ENCODE measurements at regions not wholly inside any gene's neighbourhood (a gene's known extent, or its start where the extent isn't known, plus 50 kb on each side); places are given as distances from the start of the nearest gene placed in this dataset.

GRCh38 chr6:140058863-140059262, 684.4 kb upstream of the CITED2 start:
- Histone ChIP-seq H3K9me3 (ENCODE audit: control insufficient read depth, low read length) (no peaks in the 10 kb centered on the region), H3K36me3 (ENCODE audit: control insufficient read depth in 1 of 2, insufficient read depth in 2 of 2, low read length in 1 of 2) (no peaks in the 10 kb centered on the region), H3K4me1 (ENCODE audit: control insufficient read depth in 1 of 2, insufficient read depth in 2 of 2, low read length in 2 of 2) (peaks cover 2 to 4% of the 10 kb centered on the region in 2 donors), H3K27me3 (ENCODE audit: control insufficient read depth in 1 of 2, insufficient read depth in 2 of 2, low read length in 1 of 2) (no peaks in the 10 kb centered on the region), H3K4me3 (ENCODE audit: low read length in 2 of 2) (no peak overlapping the region), H3K27ac (ENCODE audit: low read depth in 1 of 2, low read length in 2 of 2) (no peak overlapping the region)
- ATAC-seq (ENCODE audit: low FRiP score) (no peak), DNase-seq (no peak)
- intact Hi-C loops (cut with DNase I), result no loop called here
- WGBS, 2 donors, result 93 to 94% methylated on average over 2 of the region's 2 CpGs

- peaks cover 3% of the 10 kb centered on the region in 2 donors for H3K4me1 ChIP-seq (ENCODE audit: control insufficient read depth in 1 of 2, insufficient read depth in 2 of 2, low read length in 2 of 2)
- intact Hi-C loops (cut with DNase I), result no loop called here
- no peaks in the 10 kb centered on the region for H3K27me3 ChIP-seq (ENCODE audit: control insufficient read depth in 1 of 2, insufficient read depth in 2 of 2, low read length in 1 of 2)
- no peak for DNase-seq
- H3K4me3 ChIP-seq (ENCODE audit: low read length in 2 of 2), result no peak overlapping the region
- no peak overlapping the region for H3K27ac ChIP-seq (ENCODE audit: low read depth in 1 of 2, low read length in 2 of 2)
- no peak for ATAC-seq (ENCODE audit: low FRiP score)
- H3K9me3 ChIP-seq (ENCODE audit: control insufficient read depth, low read length), result no peaks in the 10 kb centered on the region
- H3K36me3 ChIP-seq (ENCODE audit: control insufficient read depth in 1 of 2, insufficient read depth in 2 of 2, low read length in 1 of 2), result no peaks in the 10 kb centered on the region
- WGBS, 2 donors, result 82 to 88% methylated on average over 6 of the region's 6 CpGs
Observed at GRCh38 chr6:140052736-140053729, 678.6 kb upstream of the CITED2 start.

- DNase-seq, result no peak
- 85 to 87% methylated on average over 7 of the region's 7 CpGs for WGBS, 2 donors
Observed at GRCh38 chr6:140051521-140052512, 677.4 kb upstream of the CITED2 start.

GRCh38 chr6:140050101-140050995, 675.9 kb upstream of the CITED2 start:
- intact Hi-C loops (cut with DNase I), result no loop called here
- no peak overlapping the region for H3K27ac ChIP-seq (ENCODE audit: low read depth in 1 of 2, low read length in 2 of 2)
- ATAC-seq (ENCODE audit: low FRiP score) (no peak), DNase-seq (no peak)
- H3K27me3 ChIP-seq (ENCODE audit: control insufficient read depth in 1 of 2, insufficient read depth in 2 of 2, low read length in 1 of 2), result no peaks in the 10 kb centered on the region
- no peaks in the 10 kb centered on the region for H3K9me3 ChIP-seq (ENCODE audit: control insufficient read depth, low read length)
- peaks cover 3% of the 10 kb centered on the region in 2 donors for H3K4me1 ChIP-seq (ENCODE audit: control insufficient read depth in 1 of 2, insufficient read depth in 2 of 2, low read length in 2 of 2)
- 77 to 86% methylated on average over 15 of the region's 15 CpGs for WGBS, 2 donors
- no peaks in the 10 kb centered on the region for H3K36me3 ChIP-seq (ENCODE audit: control insufficient read depth in 1 of 2, insufficient read depth in 2 of 2, low read length in 1 of 2)
- no peak overlapping the region for H3K4me3 ChIP-seq (ENCODE audit: low read length in 2 of 2)

More at GRCh38 chr6:140051521-140052512, 677.4 kb upstream of the CITED2 start:
- Histone ChIP-seq H3K4me3 (ENCODE audit: low read length in 2 of 2) (no peak overlapping the region), H3K27ac (ENCODE audit: low read depth in 1 of 2, low read length in 2 of 2) (no peak overlapping the region), H3K9me3 (ENCODE audit: control insufficient read depth, low read length) (no peaks in the 10 kb centered on the region), H3K27me3 (ENCODE audit: control insufficient read depth in 1 of 2, insufficient read depth in 2 of 2, low read length in 1 of 2) (no peaks in the 10 kb centered on the region), H3K4me1 (ENCODE audit: control insufficient read depth in 1 of 2, insufficient read depth in 2 of 2, low read length in 2 of 2) (peaks cover 3% of the 10 kb centered on the region in 2 donors), H3K36me3 (ENCODE audit: control insufficient read depth in 1 of 2, insufficient read depth in 2 of 2, low read length in 1 of 2) (no peaks in the 10 kb centered on the region)
- no peak for ATAC-seq (ENCODE audit: low FRiP score)
- intact Hi-C loops (cut with DNase I), result no loop called here

- no peaks in the 10 kb centered on the region for H3K9me3 ChIP-seq (ENCODE audit: control insufficient read depth, low read length)
- intact Hi-C loops (cut with DNase I), result no loop called here
- H3K4me3 ChIP-seq (ENCODE audit: low read length in 2 of 2), result no peak overlapping the region
- no peaks in the 10 kb centered on the region for H3K27me3 ChIP-seq (ENCODE audit: control insufficient read depth in 1 of 2, insufficient read depth in 2 of 2, low read length in 1 of 2)
- WGBS, 2 donors, result 19 to 31% methylated on average over 2 of the region's 2 CpGs
- H3K27ac ChIP-seq (ENCODE audit: low read depth in 1 of 2, low read length in 2 of 2), result no peak overlapping the region
- DNase-seq, result no peak
- no peak for ATAC-seq (ENCODE audit: low FRiP score)
- H3K36me3 ChIP-seq (ENCODE audit: control insufficient read depth in 1 of 2, insufficient read depth in 2 of 2, low read length in 1 of 2), result no peaks in the 10 kb centered on the region
- peaks cover 3% of the 10 kb centered on the region in 2 donors for H3K4me1 ChIP-seq (ENCODE audit: control insufficient read depth in 1 of 2, insufficient read depth in 2 of 2, low read length in 2 of 2)
Observed at GRCh38 chr6:140049251-140049650, 674.8 kb upstream of the CITED2 start.

- DNase-seq (no peak), ATAC-seq (ENCODE audit: low FRiP score) (no peak)
- Histone ChIP-seq H3K9me3 (ENCODE audit: control insufficient read depth, low read length) (no peaks in the 10 kb centered on the region), H3K4me3 (ENCODE audit: low read length in 2 of 2) (no peak overlapping the region), H3K4me1 (ENCODE audit: control insufficient read depth in 1 of 2, insufficient read depth in 2 of 2, low read length in 2 of 2) (peaks cover 3% of the 10 kb centered on the region in 2 donors), H3K27ac (ENCODE audit: low read depth in 1 of 2, low read length in 2 of 2) (no peak overlapping the region), H3K27me3 (ENCODE audit: control insufficient read depth in 1 of 2, insufficient read depth in 2 of 2, low read length in 1 of 2) (no peaks in the 10 kb centered on the region), H3K36me3 (ENCODE audit: control insufficient read depth in 1 of 2, insufficient read depth in 2 of 2, low read length in 1 of 2) (no peaks in the 10 kb centered on the region)
- 49 to 50% methylated on average over 2 of the region's 2 CpGs for WGBS, 2 donors
- intact Hi-C loops (cut with DNase I), result no loop called here
Observed at GRCh38 chr6:140048202-140048790, 673.8 kb upstream of the CITED2 start.

- WGBS, 2 donors, result 74 to 95% methylated on average over 1 of the region's 1 CpG
- H3K27ac ChIP-seq (ENCODE audit: low read depth in 1 of 2, low read length in 2 of 2), result no peak overlapping the region
- H3K36me3 ChIP-seq (ENCODE audit: control insufficient read depth in 1 of 2, insufficient read depth in 2 of 2, low read length in 1 of 2), result no peaks in the 10 kb centered on the region
- no peak overlapping the region for H3K4me3 ChIP-seq (ENCODE audit: low read length in 2 of 2)
- H3K4me1 ChIP-seq (ENCODE audit: control insufficient read depth in 1 of 2, insufficient read depth in 2 of 2, low read length in 2 of 2), result peaks cover 3% of the 10 kb centered on the region in 2 donors
- ATAC-seq (ENCODE audit: low FRiP score) (no peak), DNase-seq (no peak)
- intact Hi-C loops (cut with DNase I), result no loop called here
- H3K27me3 ChIP-seq (ENCODE audit: control insufficient read depth in 1 of 2, insufficient read depth in 2 of 2, low read length in 1 of 2), result no peaks in the 10 kb centered on the region
- H3K9me3 ChIP-seq (ENCODE audit: control insufficient read depth, low read length), result no peaks in the 10 kb centered on the region
Observed at GRCh38 chr6:140047321-140047720, 672.9 kb upstream of the CITED2 start.
